HL-60/S4 treated with phorbol 12-myristate 13-acetate at 8.2 ng/mL for 4 days and 3 days (cell line): ENCODE measurements at regions not wholly inside any gene's neighbourhood (a gene's known extent, or its start where the extent isn't known, plus 50 kb on each side); places are given as distances from the start of the nearest gene placed in this dataset.

Source experiments
- in situ Hi-C: fragments of 300-500 bp; cut with MboI; formaldehyde crosslinking; loops from 2 replicates; pipeline ENCODE4 v1.15.0; 2022; ENCODE audit warnings: low sequenced_read_pairs

GRCh38 chr10:24104895-24105294, 104.0 kb upstream of the KIAA1217 start:
- in situ Hi-C loops = no loop called here

- in situ Hi-C loops = no loop called here
Observed at GRCh38 chr10:24113901-24114300, 95.0 kb upstream of the KIAA1217 start.

- in situ Hi-C loops = no loop called here
Observed at GRCh38 chr10:24114556-24114955, 94.4 kb upstream of the KIAA1217 start.

GRCh38 chr10:24115403-24115802, 93.5 kb upstream of the KIAA1217 start:
- in situ Hi-C loops = no loop called here

- in situ Hi-C loops = no loop called here
Observed at GRCh38 chr10:24118246-24118645, 90.7 kb upstream of the KIAA1217 start.

- in situ Hi-C loops = no loop called here
Observed at GRCh38 chr10:24119896-24120295, 89.0 kb upstream of the KIAA1217 start.

GRCh38 chr10:24120646-24121045, 88.3 kb upstream of the KIAA1217 start:
- in situ Hi-C loops = no loop called here

- in situ Hi-C loops = no loop called here
Observed at GRCh38 chr10:24127516-24127915, 81.4 kb upstream of the KIAA1217 start.

GRCh38 chr10:24128066-24128730, 80.7 kb upstream of the KIAA1217 start:
- in situ Hi-C loops = no loop called here

- in situ Hi-C loops = no loop called here
Observed at GRCh38 chr10:24132741-24133140, 76.2 kb upstream of the KIAA1217 start.

- in situ Hi-C loops = no loop called here
Observed at GRCh38 chr10:24133835-24134234, 75.1 kb upstream of the KIAA1217 start.

GRCh38 chr10:24136070-24136469, 72.9 kb upstream of the KIAA1217 start:
- in situ Hi-C loops = no loop called here

- in situ Hi-C loops = no loop called here
Observed at GRCh38 chr10:24147321-24147720, 61.6 kb upstream of the KIAA1217 start.

- in situ Hi-C loops = no loop called here
Observed at GRCh38 chr10:24149640-24150039, 59.3 kb upstream of the KIAA1217 start.

- in situ Hi-C loops = no loop called here
Observed at GRCh38 chr10:24150853-24151252, 58.1 kb upstream of the KIAA1217 start.

GRCh38 chr10:24152270-24152669, 56.7 kb upstream of the KIAA1217 start:
- in situ Hi-C loops = no loop called here

- in situ Hi-C loops = no loop called here
Observed at GRCh38 chr10:24153031-24153430, 55.9 kb upstream of the KIAA1217 start.

GRCh38 chr10:24153537-24153936, 55.4 kb upstream of the KIAA1217 start:
- in situ Hi-C loops = no loop called here

GRCh38 chr10:24156686-24157085, 52.3 kb upstream of the KIAA1217 start:
- in situ Hi-C loops = no loop called here

GRCh38 chr10:24157567-24157966, 51.4 kb upstream of the KIAA1217 start:
- in situ Hi-C loops = no loop called here
